Stimulated activated CD8-positive, alpha-beta memory T cell treated with anti-CD3 and anti-CD28 coated beads, Interleukin-4, amount 100 ng/mL, for 1 hour (primary cell): ENCODE measurements at regions not wholly inside any gene's neighbourhood (a gene's known extent, or its start where the extent isn't known, plus 50 kb on each side); places are given as distances from the start of the nearest gene placed in this dataset.

Experiments
- DNase-seq, 2 donors: peaks; one replicate each; pipeline ENCODE4 v3.0.0-alpha.2; 2020; ENCODE audit warnings: low read depth in 2 of 2, low spot score in 1 of 2

- no peak for DNase-seq
Observed at GRCh38 chr6:133820208-133820607, 68.7 kb upstream of the TCF21 start.

GRCh38 chr6:133827766-133828165 lies 61.1 kb upstream of the TCF21 start:
- no peak for DNase-seq

- DNase-seq, result no peak
Observed at GRCh38 chr6:133833949-133834359, 55.0 kb upstream of the TCF21 start.

- no peak for DNase-seq
Observed at GRCh38 chr6:133834472-133835170, 54.3 kb upstream of the TCF21 start.

GRCh38 chr6:133835901-133836300 lies 53.0 kb upstream of the TCF21 start:
- DNase-seq, result no peak

- DNase-seq, result peak in 1 of 2 donors; percentile 24
Observed at GRCh38 chr6:133837801-133838349, 51.0 kb upstream of the TCF21 start.
